ENCODE measurements at regions not wholly inside any gene's neighbourhood (a gene's known extent, or its start where the extent isn't known, plus 50 kb on each side); places are given as distances from the start of the nearest gene placed in this dataset.

DNA sequence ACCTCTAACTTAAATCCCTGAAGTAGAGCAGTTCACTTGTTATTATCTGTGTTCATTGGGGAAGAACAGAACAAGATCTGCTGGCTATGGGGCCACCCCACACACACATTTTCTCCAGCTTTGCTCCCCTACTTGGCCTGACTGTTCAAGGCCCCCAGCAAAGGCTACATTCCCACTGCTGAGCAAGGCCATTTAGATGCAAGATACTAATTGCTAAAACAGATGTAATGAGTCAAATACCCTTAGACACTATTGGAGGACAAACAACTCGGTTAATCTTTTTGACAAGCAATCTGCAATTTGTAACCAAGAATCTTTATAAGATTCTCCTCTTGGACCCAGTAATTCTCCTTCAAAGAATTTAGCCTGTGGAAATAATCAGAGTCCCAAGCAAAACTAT lies 67.7 kb downstream of the NAV1 start:
- no peak overlapping the region for H3K14ac ChIP-seq (ENCODE audit: insufficient read length)
- H2BK120ac ChIP-seq (replicated peaks; ENCODE audit: low read depth, low read length): no peak overlapping the region
- ChIA-PET POLR2A (ENCODE audit: partially characterized antibody) (no interaction called here), CTCF (ENCODE audit: partially characterized antibody) (no interaction called here)
- no peak overlapping the region for H3K4me2 ChIP-seq (ENCODE audit: insufficient read depth in 1 of 2, low read depth in 2 of 2, low read length in 2 of 2)
- H3K56ac ChIP-seq (replicated peaks; ENCODE audit: insufficient read length, low read depth, low read length): no peak overlapping the region
- no peak overlapping the region for H2AK5ac ChIP-seq (ENCODE audit: low read depth, low read length)
- no peak overlapping the region for H2BK20ac ChIP-seq (ENCODE audit: low read length)
- no peak overlapping the region for H4K5ac ChIP-seq (ENCODE audit: insufficient read length, low read depth, low read length)
- H3K36me3 ChIP-seq (ENCODE audit: control insufficient read depth in 2 of 4, insufficient read depth in 4 of 4, low read length in 3 of 4): no peaks in the 10 kb centered on the region
- no peaks in the 10 kb centered on the region for H3K23me2 ChIP-seq (ENCODE audit: low read depth, low read length)
- no peak for TF ChIP-seq SP2 (IDR thresholded peaks at IDR 0.05; ENCODE audit: low read length)
- no peak for TF ChIP-seq FOSL1 (IDR thresholded peaks at IDR 0.05; ENCODE audit: insufficient read depth, low read depth, low read length)
- TF ChIP-seq POU5F1 (IDR thresholded peaks at IDR 0.05; ENCODE audit: low read depth, low read length): no peak
- no peak for TF ChIP-seq EZH2 (IDR thresholded peaks at IDR 0.05; ENCODE audit: low read depth, low read length, severe bottlenecking)
- no peak for TF ChIP-seq BRCA1 (IDR thresholded peaks at IDR 0.05; ENCODE audit: low read depth, low read length)
- DNase-seq (ENCODE audit: low read depth in 1 of 2, low spot score in 2 of 2): no peak
- H3K18ac ChIP-seq (ENCODE audit: extremely low read depth, low read length): no peak overlapping the region
- H3K27ac ChIP-seq (ENCODE audit: low read depth, low read length): no peak overlapping the region
- H3K23ac ChIP-seq (ENCODE audit: insufficient read length): no peak overlapping the region
- H4K8ac ChIP-seq (ENCODE audit: extremely low read depth, insufficient read depth, low read length): no peak overlapping the region
- no peaks in the 10 kb centered on the region for H3K27me3 ChIP-seq (replicated peaks in 1 of 4; ENCODE audit: control insufficient read depth in 3 of 4, extremely low read depth in 1 of 4, insufficient read depth in 3 of 4, low read length in 3 of 4)
- H3K4me1 ChIP-seq (replicated peaks in 1 of 4; ENCODE audit: control insufficient read depth in 3 of 4, insufficient read depth in 4 of 4, low read length in 3 of 4): 0 out of 7 replicates have a peak, but pooled peaks cover 0 to 3% (median 0%) of the 10 kb centered on the region in 4 experiments
- no peaks in the 10 kb centered on the region for H3K79me2 ChIP-seq (ENCODE audit: control insufficient read depth in 1 of 2, insufficient read depth in 2 of 2, low read length in 2 of 2)
- H3K4me3 ChIP-seq (ENCODE audit: extremely low read depth in 1 of 4, insufficient read depth in 2 of 4, low read depth in 3 of 4, low read length in 4 of 4): no peak overlapping the region
- H3K4ac ChIP-seq (replicated peaks; ENCODE audit: insufficient read length, low read depth, low read length): no peak overlapping the region
- peaks cover 0 to 2% of the 10 kb centered on the region in 2 experiments for H4K20me1 ChIP-seq (replicated peaks in 1 of 2; ENCODE audit: control insufficient read depth in 1 of 2, insufficient read depth in 2 of 2, low read length in 2 of 2)
- no peaks in the 10 kb centered on the region for H3K79me1 ChIP-seq (ENCODE audit: low read depth, low read length)
- no peak for FAIRE-seq
- H3K9me3 ChIP-seq (ENCODE audit: insufficient read depth in 2 of 2, low read depth in 1 of 2, low read length in 1 of 2): no peaks in the 10 kb centered on the region
- no peak overlapping the region for H4K91ac ChIP-seq (replicated peaks; ENCODE audit: insufficient read length, low read length)
- no peak overlapping the region for H2BK15ac ChIP-seq (ENCODE audit: low read length)
- H2AFZ ChIP-seq (ENCODE audit: low read length): no peak overlapping the region
- WGBS, 2 experiments (ENCODE audit: extremely low coverage in 1 of 2, insufficient coverage in 1 of 2, insufficient read length in 1 of 2, insufficient replicate concordance in 2 of 2, low coverage in 1 of 2, low lambda C conversion rate in 2 of 2, missing lambda C conversion rate in 1 of 2): 81% methylated on average over 1 of the region's 1 CpG; no CpG with 5 or more reads in 1 of the 2 experiments
- H2BK12ac ChIP-seq (ENCODE audit: low read depth, low read length): no peak overlapping the region
- no peak overlapping the region for H3K9ac ChIP-seq (replicated peaks in 1 of 4; ENCODE audit: extremely low read depth in 1 of 4, low read depth in 3 of 4, low read length in 3 of 4)
- no peak overlapping the region for H2BK5ac ChIP-seq (ENCODE audit: low read depth, low read length)

Data from H1 (cell line).